ENCODE measurements at regions not wholly inside any gene's neighbourhood (a gene's known extent, or its start where the extent isn't known, plus 50 kb on each side); places are given as distances from the start of the nearest gene placed in this dataset.

DNA sequence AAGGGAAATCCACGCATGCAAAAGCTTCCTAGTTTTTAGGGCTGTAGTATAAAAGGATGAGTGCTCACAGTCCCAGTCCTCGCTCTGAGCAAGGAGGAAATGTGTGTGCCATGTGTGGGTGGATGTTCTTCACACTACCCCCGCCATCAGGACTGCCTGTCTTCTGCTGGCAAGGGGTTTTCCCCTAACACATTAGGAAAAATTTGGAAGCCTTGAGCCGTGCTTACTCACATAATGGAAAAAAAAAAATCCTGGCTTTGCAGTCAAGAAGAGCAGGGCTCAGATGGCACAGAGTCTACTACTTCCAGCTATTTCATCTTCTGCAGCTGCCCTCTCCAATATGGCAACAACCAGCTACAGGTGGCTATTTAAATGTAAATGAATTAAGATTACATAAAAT lies 363.1 kb downstream of the PLPP3 start:
- TF ChIP-seq, protein P1, sequence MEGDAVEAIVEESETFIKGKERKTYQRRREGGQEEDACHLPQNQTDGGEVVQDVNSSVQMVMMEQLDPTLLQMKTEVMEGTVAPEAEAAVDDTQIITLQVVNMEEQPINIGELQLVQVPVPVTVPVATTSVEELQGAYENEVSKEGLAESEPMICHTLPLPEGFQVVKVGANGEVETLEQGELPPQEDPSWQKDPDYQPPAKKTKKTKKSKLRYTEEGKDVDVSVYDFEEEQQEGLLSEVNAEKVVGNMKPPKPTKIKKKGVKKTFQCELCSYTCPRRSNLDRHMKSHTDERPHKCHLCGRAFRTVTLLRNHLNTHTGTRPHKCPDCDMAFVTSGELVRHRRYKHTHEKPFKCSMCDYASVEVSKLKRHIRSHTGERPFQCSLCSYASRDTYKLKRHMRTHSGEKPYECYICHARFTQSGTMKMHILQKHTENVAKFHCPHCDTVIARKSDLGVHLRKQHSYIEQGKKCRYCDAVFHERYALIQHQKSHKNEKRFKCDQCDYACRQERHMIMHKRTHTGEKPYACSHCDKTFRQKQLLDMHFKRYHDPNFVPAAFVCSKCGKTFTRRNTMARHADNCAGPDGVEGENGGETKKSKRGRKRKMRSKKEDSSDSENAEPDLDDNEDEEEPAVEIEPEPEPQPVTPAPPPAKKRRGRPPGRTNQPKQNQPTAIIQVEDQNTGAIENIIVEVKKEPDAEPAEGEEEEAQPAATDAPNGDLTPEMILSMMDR (IDR thresholded peaks at IDR 0.05), result no peak
- TF ChIP-seq POLR2A (IDR thresholded peaks at IDR 0.05), result no peak
